ENCODE measurements at regions not wholly inside any gene's neighbourhood (a gene's known extent, or its start where the extent isn't known, plus 50 kb on each side); places are given as distances from the start of the nearest gene placed in this dataset.

GRCh38 chr9:33649463-33649862 is 125.4 kb downstream of the ANKRD18B start:
- DNase-seq (ENCODE audit: low read depth, low spot score) (no peak), FAIRE-seq (no peak)
- dilution Hi-C loops (cut with MboI; ENCODE audit: extremely low pct_ligation_motif_present, low sequenced_read_pairs) (no loop called here), intact Hi-C loops (cut with micrococcal nuclease) (no loop called here)
- no peak overlapping the region for H2AFZ ChIP-seq (ENCODE audit: low read depth, low read length)
- H3K27me3 ChIP-seq (ENCODE audit: control insufficient read depth in 2 of 2, insufficient read depth in 2 of 2, low read length in 2 of 2), result peaks cover 29 to 44% of the 10 kb centered on the region in 2 experiments
- H3K9me1 ChIP-seq (replicated peaks; ENCODE audit: control insufficient read depth, extremely low read depth, insufficient read depth, low read length), result no peaks in the 10 kb centered on the region
- CTCF ChIA-PET, result interaction anchor here (1.3 to 1.9 kb wide), 3 partner anchors 20 to 74 kb away, joined by 4 to 13 read pairs (median 4); no protein-coding TSS in a partner anchor
- no peaks in the 10 kb centered on the region for H3K9me3 ChIP-seq (replicated peaks; ENCODE audit: control insufficient read depth, insufficient read depth, low read length)
- H3K4me2 ChIP-seq (ENCODE audit: insufficient read depth, low read length), result no peak overlapping the region
- H3K36me3 ChIP-seq (ENCODE audit: control insufficient read depth in 2 of 2, extremely low read depth in 1 of 2, insufficient read depth in 2 of 2, low read length in 2 of 2), result no peaks in the 10 kb centered on the region
- no peak overlapping the region for H3K27ac ChIP-seq (ENCODE audit: insufficient read depth, low read depth, low read length)
- H3K4me3 ChIP-seq (replicated peaks in 1 of 3; ENCODE audit: insufficient read depth in 1 of 3, low read depth in 1 of 3, low read length in 3 of 3), result no peak overlapping the region
- BruUV-seq (replicated peaks), result no TSS peak
- POLR2A ChIA-PET, result no interaction called here
- no peaks in the 10 kb centered on the region for H3K4me1 ChIP-seq (ENCODE audit: control insufficient read depth, extremely low read depth, insufficient read depth, low read length)
- H3K9ac ChIP-seq (replicated peaks; ENCODE audit: extremely low read depth, insufficient read depth, low read length), result no peak overlapping the region
- no peaks in the 10 kb centered on the region for H3K79me2 ChIP-seq (ENCODE audit: control insufficient read depth, insufficient read depth, low read length)
- H4K20me1 ChIP-seq (replicated peaks; ENCODE audit: control insufficient read depth, extremely low read depth, insufficient read depth, low read length), result no peaks in the 10 kb centered on the region
- TF ChIP-seq MAX (IDR thresholded peaks at IDR 0.05; ENCODE audit: insufficient read depth, insufficient read length), result no peak
- TF ChIP-seq, protein P1, sequence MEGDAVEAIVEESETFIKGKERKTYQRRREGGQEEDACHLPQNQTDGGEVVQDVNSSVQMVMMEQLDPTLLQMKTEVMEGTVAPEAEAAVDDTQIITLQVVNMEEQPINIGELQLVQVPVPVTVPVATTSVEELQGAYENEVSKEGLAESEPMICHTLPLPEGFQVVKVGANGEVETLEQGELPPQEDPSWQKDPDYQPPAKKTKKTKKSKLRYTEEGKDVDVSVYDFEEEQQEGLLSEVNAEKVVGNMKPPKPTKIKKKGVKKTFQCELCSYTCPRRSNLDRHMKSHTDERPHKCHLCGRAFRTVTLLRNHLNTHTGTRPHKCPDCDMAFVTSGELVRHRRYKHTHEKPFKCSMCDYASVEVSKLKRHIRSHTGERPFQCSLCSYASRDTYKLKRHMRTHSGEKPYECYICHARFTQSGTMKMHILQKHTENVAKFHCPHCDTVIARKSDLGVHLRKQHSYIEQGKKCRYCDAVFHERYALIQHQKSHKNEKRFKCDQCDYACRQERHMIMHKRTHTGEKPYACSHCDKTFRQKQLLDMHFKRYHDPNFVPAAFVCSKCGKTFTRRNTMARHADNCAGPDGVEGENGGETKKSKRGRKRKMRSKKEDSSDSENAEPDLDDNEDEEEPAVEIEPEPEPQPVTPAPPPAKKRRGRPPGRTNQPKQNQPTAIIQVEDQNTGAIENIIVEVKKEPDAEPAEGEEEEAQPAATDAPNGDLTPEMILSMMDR (IDR thresholded peaks at IDR 0.05; ENCODE audit: extremely low read depth in 1 of 2, insufficient read depth in 1 of 2, low read depth in 1 of 2, low read length in 2 of 2), result no peak

DNA sequence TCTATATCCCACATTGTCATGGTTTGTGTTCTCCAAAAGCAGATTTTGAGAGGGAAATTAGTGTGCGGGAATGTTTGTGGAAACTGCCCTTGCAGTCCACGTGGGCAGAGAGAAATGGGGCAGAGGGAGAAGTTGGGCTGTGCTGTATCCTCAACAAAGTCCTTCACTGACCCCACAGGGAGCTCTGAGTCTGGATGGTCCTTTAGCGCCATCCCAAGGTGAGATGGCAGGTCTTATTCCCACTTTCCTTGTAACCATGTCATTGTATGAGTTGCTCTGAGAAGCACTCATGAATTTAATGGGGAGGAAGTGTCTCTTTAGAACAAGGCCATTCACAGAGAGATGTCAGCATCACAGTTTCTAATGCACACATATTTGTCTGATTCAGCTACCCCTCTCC is 127.1 kb downstream of the ANKRD18B start:
- no peak overlapping the region for H2AFZ ChIP-seq (ENCODE audit: low read depth, low read length)
- FAIRE-seq (no peak), DNase-seq (ENCODE audit: low read depth, low spot score) (no peak)
- ChIA-PET POLR2A (no interaction called here), CTCF (interaction anchor here (0.9 to 2.0 kb wide), 2 partner anchors 13 to 27 kb away, joined by 3 to 6 read pairs; no protein-coding TSS in a partner anchor)
- no peak overlapping the region for H3K4me3 ChIP-seq (replicated peaks in 1 of 3; ENCODE audit: insufficient read depth in 1 of 3, low read depth in 1 of 3, low read length in 3 of 3)
- no peak overlapping the region for H3K27ac ChIP-seq (ENCODE audit: insufficient read depth, low read depth, low read length)
- no TSS peak for BruUV-seq (replicated peaks)
- no peaks in the 10 kb centered on the region for H3K9me3 ChIP-seq (replicated peaks; ENCODE audit: control insufficient read depth, insufficient read depth, low read length)
- H3K9me1 ChIP-seq (replicated peaks; ENCODE audit: control insufficient read depth, extremely low read depth, insufficient read depth, low read length), result no peaks in the 10 kb centered on the region
- H4K20me1 ChIP-seq (replicated peaks; ENCODE audit: control insufficient read depth, extremely low read depth, insufficient read depth, low read length), result no peaks in the 10 kb centered on the region
- dilution Hi-C loops (cut with MboI; ENCODE audit: extremely low pct_ligation_motif_present, low sequenced_read_pairs) (no loop called here), intact Hi-C loops (cut with micrococcal nuclease) (no loop called here)
- peaks cover 37 to 43% of the 10 kb centered on the region in 2 experiments for H3K27me3 ChIP-seq (ENCODE audit: control insufficient read depth in 2 of 2, insufficient read depth in 2 of 2, low read length in 2 of 2)
- H3K9ac ChIP-seq (replicated peaks; ENCODE audit: extremely low read depth, insufficient read depth, low read length), result no peak overlapping the region
- H3K79me2 ChIP-seq (ENCODE audit: control insufficient read depth, insufficient read depth, low read length), result no peaks in the 10 kb centered on the region
- no peaks in the 10 kb centered on the region for H3K4me1 ChIP-seq (ENCODE audit: control insufficient read depth, extremely low read depth, insufficient read depth, low read length)
- TF ChIP-seq, protein P1 (IDR thresholded peaks at IDR 0.05; ENCODE audit: extremely low read depth in 1 of 2, insufficient read depth in 1 of 2, low read depth in 1 of 2, low read length in 2 of 2), result no peak
- TF ChIP-seq GATA2 (IDR thresholded peaks at IDR 0.05; ENCODE audit: insufficient read depth, insufficient read length, low read depth, low read length) (no peak), MYC (IDR thresholded peaks at IDR 0.05; ENCODE audit: low read depth, low read length) (no peak), POLR2AphosphoS5 (IDR thresholded peaks at IDR 0.05; ENCODE audit: insufficient read depth, low read depth, low read length) (no peak), EZH2 (IDR thresholded peaks at IDR 0.05; ENCODE audit: borderline replicate concordance, low read depth, low read length, severe bottlenecking) (no peak), MAX (IDR thresholded peaks at IDR 0.05; ENCODE audit: insufficient read depth, insufficient read length) (no peak), POLR2A (IDR thresholded peaks at IDR 0.05; ENCODE audit: low read depth, low read length) (no peak), JUN (IDR thresholded peaks at IDR 0.05; ENCODE audit: borderline replicate concordance, insufficient read depth, insufficient read length, low read depth) (no peak), FOS (IDR thresholded peaks at IDR 0.05; ENCODE audit: borderline replicate concordance, insufficient read depth, low read length) (no peak)
- no peaks in the 10 kb centered on the region for H3K36me3 ChIP-seq (ENCODE audit: control insufficient read depth in 2 of 2, extremely low read depth in 1 of 2, insufficient read depth in 2 of 2, low read length in 2 of 2)
- H3K4me2 ChIP-seq (ENCODE audit: insufficient read depth, low read length), result no peak overlapping the region

Measured in endothelial cell of umbilical vein (primary cell).